HepG2 (cell line): ENCODE measurements at regions not wholly inside any gene's neighbourhood (a gene's known extent, or its start where the extent isn't known, plus 50 kb on each side); places are given as distances from the start of the nearest gene placed in this dataset.

Experiments used
- ATAC-seq: fragments of 200-7000 bp; cut with Tn5 transposase; 3 replicates; pipeline ENCODE4 v1.9.1; 2020; ENCODE audit warnings: mild to moderate bottlenecking, moderate library complexity
- BruUV-seq: library from RNA; stranded (reverse); fragments of 400-500 nt; replicated peaks from 2 replicates; lab custom pipeline; 2021; lab: Mats Ljungman, UMichigan
- CTCF ChIA-PET: fragments of 300-600 bp; formaldehyde crosslinking; extraction: SDS; loops from one replicate; lab custom pipeline; 2021; ENCODE audit warnings: low total read pairs, inconsistent platforms, low intra/inter-chr PET ratio; lab: Yijun Ruan, JAX
- POLR2A ChIA-PET: fragments of 350-600 bp; sonication (Branson Sonifier 250); formaldehyde crosslinking; loops from one replicate; lab custom pipeline; 2020; ENCODE audit warnings: antibody characterized with exemption, inconsistent platforms; lab: Yijun Ruan, JAX
- DNase-seq: peaks from one replicate; pipeline ENCODE4 v3.0.0-alpha.2; 2015; ENCODE audit warnings: low spot score
- FAIRE-seq: peaks from 3 replicates; lab custom pipeline; 2011; peaks lifted over from hg19 to GRCh38; lab: Jason Lieb, UNC
- H2AFZ ChIP-seq: one replicate; pipeline ENCODE4 v1.6.1; 2011; ENCODE audit warnings: low read length, inconsistent platforms
- H3K27ac ChIP-seq: fragments of 300-600 bp; 3 replicates; pipeline ENCODE4 v1.8.0; 2011; ENCODE audit warnings: mixed run types, mild to moderate bottlenecking, mixed read lengths, low read length, inconsistent platforms; ENCODE audit not compliant: insufficient read depth; ENCODE audit errors: extremely low read length
- H3K27me3 ChIP-seq, 2 experiments: fragments of 200-600 bp in 1 of 2; 2 replicates in 1 of 2; 3 replicates in 1 of 2; pipeline versions ENCODE4 v1.6.0 to v1.8.0; 2011; ENCODE audit warnings: low read length in 2 of 2, mild to moderate bottlenecking in 2 of 2, moderate library complexity in 2 of 2, inconsistent platforms in 1 of 2; ENCODE audit not compliant: insufficient read depth in 2 of 2, control insufficient read depth in 1 of 2
- H3K36me3 ChIP-seq, 2 experiments: fragments of 200-600 bp in 1 of 2; replicated peaks in 1 of 2; 2 replicates in 1 of 2; 3 replicates in 1 of 2; pipeline versions ENCODE4 v1.5.1 to v1.8.0; 2011; ENCODE audit warnings: low read length in 2 of 2, inconsistent platforms in 1 of 2; ENCODE audit not compliant: insufficient read depth in 2 of 2, control insufficient read depth in 1 of 2
- H3K4me1 ChIP-seq: 2 replicates; pipeline ENCODE4 v1.5.1; 2012; ENCODE audit warnings: low read length, inconsistent platforms; ENCODE audit not compliant: insufficient read depth
- H3K4me2 ChIP-seq: 2 replicates; pipeline ENCODE4 v1.6.0; 2011; ENCODE audit warnings: low read depth, low read length, inconsistent platforms
- H3K4me3 ChIP-seq, 3 experiments: fragments of 200-600 bp in 1 of 3; sonication (generic), shearing (Covaris generic) in 1 of 3; replicated peaks in 1 of 3; 2 replicates each; pipeline ENCODE4 v1.5.1; 2011 to 2016; ENCODE audit warnings: low read length in 3 of 3, inconsistent platforms in 2 of 3, low read depth in 2 of 3, mild to moderate bottlenecking in 2 of 3, control low read depth in 1 of 3, mixed read lengths in 1 of 3; ENCODE audit not compliant: insufficient read depth in 1 of 3
- H3K79me2 ChIP-seq: one replicate; pipeline ENCODE4 v1.6.1; 2011; ENCODE audit warnings: low read length, inconsistent platforms; ENCODE audit not compliant: insufficient read depth
- H3K9ac ChIP-seq: 2 replicates; pipeline ENCODE4 v1.6.0; 2011; ENCODE audit warnings: mild to moderate bottlenecking, low read depth, low read length, inconsistent platforms; ENCODE audit not compliant: insufficient read depth
- H3K9me3 ChIP-seq: 2 replicates; pipeline ENCODE4 v1.5.1; 2012; ENCODE audit warnings: mild to moderate bottlenecking, low read length
- H4K20me1 ChIP-seq: 2 replicates; pipeline ENCODE4 v1.6.0; 2011; ENCODE audit warnings: inconsistent platforms, mild to moderate bottlenecking, low read length, moderate library complexity; ENCODE audit not compliant: insufficient read depth
- CENPX ChIP-seq: sonication (generic); formaldehyde crosslinking; IDR thresholded peaks from 2 replicates; pipeline ENCODE4 v1.9.0; 2021; ENCODE audit warnings: mild to moderate bottlenecking, missing genetic modification reagents, moderate library complexity
- FIP1L1 ChIP-seq: fragments of 200-400 bp; formaldehyde crosslinking; IDR thresholded peaks from 2 replicates; pipeline ENCODE4 v1.6.1; 2018; ENCODE audit warnings: low read depth, mild to moderate bottlenecking, low read length, moderate library complexity, borderline replicate concordance; ENCODE audit not compliant: insufficient read depth
- GATAD2A ChIP-seq: IDR thresholded peaks from 2 replicates; pipeline ENCODE4 v1.6.1; 2016
- KDM2A ChIP-seq: sonication (generic); formaldehyde crosslinking; IDR thresholded peaks from 2 replicates; pipeline ENCODE4 v1.4.0; 2020; ENCODE audit warnings: low read depth, missing genetic modification reagents, borderline replicate concordance
- MATR3 ChIP-seq: sonication (generic); formaldehyde crosslinking; IDR thresholded peaks from 2 replicates; pipeline ENCODE4 v1.4.0; 2020; ENCODE audit warnings: missing genetic modification reagents
- MTF1 ChIP-seq: sonication (generic); formaldehyde crosslinking; IDR thresholded peaks from 2 replicates; pipeline ENCODE4 v1.5.0; 2020; ENCODE audit warnings: missing genetic modification reagents
- MXI1 ChIP-seq: IDR thresholded peaks from 3 replicates; pipeline ENCODE4 v1.6.1; 2012; ENCODE audit warnings: low read depth, low read length, inconsistent platforms, borderline replicate concordance
- SOX5 ChIP-seq: IDR thresholded peaks from 2 replicates; pipeline ENCODE4 v1.6.1; 2016; ENCODE audit warnings: borderline replicate concordance
- SYNCRIP ChIP-seq: fragments of 200-400 bp; formaldehyde crosslinking; IDR thresholded peaks from 2 replicates; pipeline ENCODE4 v1.6.1; 2018; ENCODE audit warnings: mild to moderate bottlenecking, low read depth, low read length; ENCODE audit not compliant: insufficient read depth
- ZNF550 ChIP-seq: sonication (generic); formaldehyde crosslinking; IDR thresholded peaks from 2 replicates; pipeline ENCODE4 v1.4.0; 2020; ENCODE audit warnings: mild to moderate bottlenecking, missing genetic modification reagents, borderline replicate concordance
- ZNF563 ChIP-seq: sonication (generic); formaldehyde crosslinking; IDR thresholded peaks from 2 replicates; pipeline ENCODE4 v1.8.0; 2022; ENCODE audit warnings: mild to moderate bottlenecking, moderate library complexity, missing genetic modification reagents
- ZNF644 ChIP-seq: IDR thresholded peaks from 2 replicates; pipeline ENCODE4 v1.6.1; 2016; ENCODE audit warnings: low read depth
- WGBS: methylation state at CpG from one replicate; pipeline ENCODE4 v1.1.6; 2017; ENCODE audit warnings: low lambda C conversion rate; 5-methylcytosine and 5-hydroxymethylcytosine counted together
- in situ Hi-C: cut with HindIII; loops from 2 replicates; pipeline ENCODE4 v1.10.0; 2017; ENCODE audit warnings: low pct_unique_long_range_greater_than_20kb; ENCODE audit not compliant: extremely low pct_ligation_motif_present
- intact Hi-C: fragments of 100-400 bp; cut with micrococcal nuclease; formaldehyde crosslinking; loops from one replicate; pipeline ENCODE4 v1.10.0; 2022; ENCODE audit not compliant: unreplicated experiment
- TF ChIP-seq, protein P1 (sequence below): sonication (generic); formaldehyde crosslinking; IDR thresholded peaks from 2 replicates; pipeline ENCODE4 v1.5.0; 2020; ENCODE audit warnings: mild to moderate bottlenecking, missing genetic modification reagents, borderline replicate concordance
- TF ChIP-seq, protein P2 (sequence below): sonication (generic); formaldehyde crosslinking; IDR thresholded peaks from 2 replicates; pipeline ENCODE4 v1.9.0; 2021; ENCODE audit warnings: missing genetic modification reagents, borderline replicate concordance

GRCh38 chr14:61119006-61119405 lies 138.0 kb downstream of the SLC38A6 start:
- peaks cover 24% of the 10 kb centered on the region for H3K4me1 ChIP-seq
- FAIRE-seq (no peak), DNase-seq (no peak), ATAC-seq (no peak)
- H3K79me2 ChIP-seq: no peaks in the 10 kb centered on the region
- peaks cover 25% of the 10 kb centered on the region for H3K9me3 ChIP-seq
- no peak overlapping the region for H3K4me3 ChIP-seq
- H3K27me3 ChIP-seq: no peaks in the 10 kb centered on the region; a peak in 1 of 5 replicates
- no TSS peak for BruUV-seq
- H3K36me3 ChIP-seq: no peaks in the 10 kb centered on the region
- H3K9ac ChIP-seq: no peak overlapping the region
- intact Hi-C loops (no loop called here), in situ Hi-C loops (no loop called here)
- ChIA-PET CTCF (no interaction called here), POLR2A (no interaction called here)
- no peak overlapping the region for H2AFZ ChIP-seq
- H4K20me1 ChIP-seq: no peaks in the 10 kb centered on the region
- TF ChIP-seq, protein P1, sequence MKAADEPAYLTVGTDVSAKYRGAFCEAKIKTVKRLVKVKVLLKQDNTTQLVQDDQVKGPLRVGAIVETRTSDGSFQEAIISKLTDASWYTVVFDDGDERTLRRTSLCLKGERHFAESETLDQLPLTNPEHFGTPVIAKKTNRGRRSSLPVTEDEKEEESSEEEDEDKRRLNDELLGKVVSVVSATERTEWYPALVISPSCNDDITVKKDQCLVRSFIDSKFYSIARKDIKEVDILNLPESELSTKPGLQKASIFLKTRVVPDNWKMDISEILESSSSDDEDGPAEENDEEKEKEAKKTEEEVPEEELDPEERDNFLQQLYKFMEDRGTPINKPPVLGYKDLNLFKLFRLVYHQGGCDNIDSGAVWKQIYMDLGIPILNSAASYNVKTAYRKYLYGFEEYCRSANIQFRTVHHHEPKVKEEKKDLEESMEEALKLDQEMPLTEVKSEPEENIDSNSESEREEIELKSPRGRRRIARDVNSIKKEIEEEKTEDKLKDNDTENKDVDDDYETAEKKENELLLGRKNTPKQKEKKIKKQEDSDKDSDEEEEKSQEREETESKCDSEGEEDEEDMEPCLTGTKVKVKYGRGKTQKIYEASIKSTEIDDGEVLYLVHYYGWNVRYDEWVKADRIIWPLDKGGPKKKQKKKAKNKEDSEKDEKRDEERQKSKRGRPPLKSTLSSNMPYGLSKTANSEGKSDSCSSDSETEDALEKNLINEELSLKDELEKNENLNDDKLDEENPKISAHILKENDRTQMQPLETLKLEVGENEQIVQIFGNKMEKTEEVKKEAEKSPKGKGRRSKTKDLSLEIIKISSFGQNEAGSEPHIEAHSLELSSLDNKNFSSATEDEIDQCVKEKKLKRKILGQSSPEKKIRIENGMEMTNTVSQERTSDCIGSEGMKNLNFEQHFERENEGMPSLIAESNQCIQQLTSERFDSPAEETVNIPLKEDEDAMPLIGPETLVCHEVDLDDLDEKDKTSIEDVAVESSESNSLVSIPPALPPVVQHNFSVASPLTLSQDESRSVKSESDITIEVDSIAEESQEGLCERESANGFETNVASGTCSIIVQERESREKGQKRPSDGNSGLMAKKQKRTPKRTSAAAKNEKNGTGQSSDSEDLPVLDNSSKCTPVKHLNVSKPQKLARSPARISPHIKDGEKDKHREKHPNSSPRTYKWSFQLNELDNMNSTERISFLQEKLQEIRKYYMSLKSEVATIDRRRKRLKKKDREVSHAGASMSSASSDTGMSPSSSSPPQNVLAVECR (CRISPR knock-in tag): no peak
- TF ChIP-seq CENPX (CRISPR knock-in tag) (no peak), ZNF644 (no peak), SOX5 (CRISPR knock-in tag) (no peak)
- no peak overlapping the region for H3K4me2 ChIP-seq
- H3K27ac ChIP-seq: no peak overlapping the region
- 81% methylated on average over 1 of the region's 1 CpG for WGBS

DNA sequence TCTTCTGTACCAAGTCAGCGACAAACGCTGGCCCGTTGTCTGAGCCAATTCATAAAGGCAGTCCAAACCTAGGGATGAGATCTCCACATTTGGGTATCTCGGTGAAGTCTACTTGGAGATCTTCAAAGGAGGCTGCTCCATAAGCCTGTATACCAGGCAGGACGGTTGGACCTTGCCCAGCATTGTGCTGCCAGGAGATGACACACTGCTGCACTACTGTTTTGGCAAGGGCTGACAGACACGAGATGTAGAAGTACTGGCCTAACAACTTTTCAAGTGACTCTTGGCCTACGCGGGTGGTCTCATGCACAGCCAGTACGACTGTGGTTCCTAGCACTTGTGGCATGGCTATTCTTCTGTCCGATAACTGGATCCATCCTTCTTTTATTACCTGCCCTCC lies 135.3 kb downstream of the SLC38A6 start:
- Histone ChIP-seq H3K9me3 (peaks cover 28% of the 10 kb centered on the region), H3K27me3 (no peaks in the 10 kb centered on the region; a peak in 1 of 5 replicates), H2AFZ (no peak overlapping the region), H3K9ac (no peak overlapping the region), H3K4me1 (peaks cover 5% of the 10 kb centered on the region; the same call in 1 of the 2 replicates), H3K36me3 (no peaks in the 10 kb centered on the region), H3K79me2 (no peaks in the 10 kb centered on the region), H3K4me3 (no peak overlapping the region), H3K27ac (no peak overlapping the region), H4K20me1 (no peaks in the 10 kb centered on the region), H3K4me2 (no peak overlapping the region)
- BruUV-seq: no TSS peak
- DNase-seq: no peak
- 91% methylated on average over 7 of the region's 10 CpGs for WGBS
- intact Hi-C loops (no loop called here), in situ Hi-C loops (no loop called here)
- ChIA-PET CTCF (no interaction called here), POLR2A (no interaction called here)
- no peak for FAIRE-seq
- ATAC-seq: no peak
- TF ChIP-seq KDM2A (CRISPR knock-in tag): no peak
- no peak for TF ChIP-seq SYNCRIP
- no peak for TF ChIP-seq FIP1L1
- no peak for TF ChIP-seq ZNF563 (CRISPR knock-in tag)
- TF ChIP-seq, protein P2, sequence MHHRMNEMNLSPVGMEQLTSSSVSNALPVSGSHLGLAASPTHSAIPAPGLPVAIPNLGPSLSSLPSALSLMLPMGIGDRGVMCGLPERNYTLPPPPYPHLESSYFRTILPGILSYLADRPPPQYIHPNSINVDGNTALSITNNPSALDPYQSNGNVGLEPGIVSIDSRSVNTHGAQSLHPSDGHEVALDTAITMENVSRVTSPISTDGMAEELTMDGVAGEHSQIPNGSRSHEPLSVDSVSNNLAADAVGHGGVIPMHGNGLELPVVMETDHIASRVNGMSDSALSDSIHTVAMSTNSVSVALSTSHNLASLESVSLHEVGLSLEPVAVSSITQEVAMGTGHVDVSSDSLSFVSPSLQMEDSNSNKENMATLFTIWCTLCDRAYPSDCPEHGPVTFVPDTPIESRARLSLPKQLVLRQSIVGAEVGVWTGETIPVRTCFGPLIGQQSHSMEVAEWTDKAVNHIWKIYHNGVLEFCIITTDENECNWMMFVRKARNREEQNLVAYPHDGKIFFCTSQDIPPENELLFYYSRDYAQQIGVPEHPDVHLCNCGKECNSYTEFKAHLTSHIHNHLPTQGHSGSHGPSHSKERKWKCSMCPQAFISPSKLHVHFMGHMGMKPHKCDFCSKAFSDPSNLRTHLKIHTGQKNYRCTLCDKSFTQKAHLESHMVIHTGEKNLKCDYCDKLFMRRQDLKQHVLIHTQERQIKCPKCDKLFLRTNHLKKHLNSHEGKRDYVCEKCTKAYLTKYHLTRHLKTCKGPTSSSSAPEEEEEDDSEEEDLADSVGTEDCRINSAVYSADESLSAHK (CRISPR knock-in tag): no peak
- TF ChIP-seq MTF1 (CRISPR knock-in tag): no peak
- no peak for TF ChIP-seq MXI1
- no peak for TF ChIP-seq MATR3 (CRISPR knock-in tag)
- no peak for TF ChIP-seq ZNF550 (CRISPR knock-in tag)
- TF ChIP-seq GATAD2A (CRISPR knock-in tag): no peak
